HCT116 (cell line): ENCODE measurements at regions not wholly inside any gene's neighbourhood (a gene's known extent, or its start where the extent isn't known, plus 50 kb on each side); places are given as distances from the start of the nearest gene placed in this dataset.

Experiments used
- ATAC-seq: fragments of 200-7000 bp; cut with Tn5 transposase; 2 replicates; pipeline ENCODE4 v1.9.1; 2020; ENCODE audit warnings: mild to moderate bottlenecking, moderate library complexity
- BruUV-seq: library from RNA; stranded (reverse); fragments of 400-500 nt; replicated peaks from 2 replicates; lab custom pipeline; 2021; lab: Mats Ljungman, UMichigan
- CTCF ChIA-PET: fragments of 300-600 bp; sonication (Branson Sonifier 250); formaldehyde crosslinking; loops from one replicate; lab custom pipeline; 2021; ENCODE audit warnings: antibody characterized with exemption; lab: Charles Lee
- POLR2A ChIA-PET: fragments of 300-600, 350-600 bp; sonication (Branson Sonifier 250); formaldehyde crosslinking; loops from one replicate; lab custom pipeline; 2021; ENCODE audit warnings: antibody characterized with exemption; lab: Charles Lee
- RAD21 ChIA-PET, 2 experiments: fragments of 300-600 bp; sonication (Branson Sonifier 250); formaldehyde crosslinking; loops; one replicate each; lab custom pipeline; 2023; ENCODE audit warnings: low total read pairs in 2 of 2; ENCODE audit not compliant: uncharacterized antibody in 2 of 2, unreplicated experiment in 2 of 2, low non-redundant PET in 1 of 2; lab: Charles Lee
- DNase-seq: peaks from one replicate; pipeline ENCODE4 v3.0.0-alpha.2; 2010; ENCODE audit warnings: low read depth, low spot score
- H2AFZ ChIP-seq: fragments of 200-600 bp; shearing (Covaris generic), sonication (generic); 2 replicates; pipeline ENCODE4 v1.6.1; 2017; ENCODE audit warnings: low read depth, mixed run types, mixed read lengths, antibody characterized with exemption, low read length; ENCODE audit not compliant: poor library complexity, severe bottlenecking
- H3K27ac ChIP-seq: 2 replicates; pipeline ENCODE4 v1.5.1; 2012; ENCODE audit warnings: low read depth, low read length
- H3K27me3 ChIP-seq: fragments of 200-600 bp; sonication (generic); 2 replicates; pipeline ENCODE4 v1.6.1; 2016; ENCODE audit warnings: mixed run types, low read length, mixed read lengths; ENCODE audit not compliant: insufficient read depth
- H3K36me3 ChIP-seq, 2 experiments: fragments of 200-500 bp in 1 of 2; fragments of 200-600 bp in 1 of 2; sonication (Bioruptor generic) in 1 of 2; sonication (generic) in 1 of 2; 2 replicates each; pipeline versions ENCODE4 v1.5.1 to v1.6.1; 2014 to 2016; ENCODE audit warnings: low read length in 2 of 2, inconsistent platforms in 1 of 2, mixed read lengths in 1 of 2, mixed run types in 1 of 2; ENCODE audit not compliant: insufficient read depth in 2 of 2, control insufficient read depth in 1 of 2
- H3K4me1 ChIP-seq, 2 experiments: fragments of 200-600 bp in 1 of 2; sonication (generic) in 1 of 2; 2 replicates each; pipeline versions ENCODE4 v1.5.1 to v1.6.1; 2012 to 2017; ENCODE audit warnings: low read length in 2 of 2, inconsistent platforms in 1 of 2, mild to moderate bottlenecking in 1 of 2, mixed read lengths in 1 of 2, mixed run types in 1 of 2, moderate library complexity in 1 of 2; ENCODE audit not compliant: insufficient read depth in 2 of 2, control insufficient read depth in 1 of 2
- H3K4me2 ChIP-seq: fragments of 200-600 bp; sonication (generic); 2 replicates; pipeline ENCODE4 v1.6.1; 2017; ENCODE audit warnings: mixed run types, low read length, mixed read lengths
- H3K4me3 ChIP-seq, 2 experiments: fragments of 200-600 bp in 1 of 2; sonication (generic) in 1 of 2; replicated peaks in 1 of 2; 2 replicates each; pipeline ENCODE4 v1.5.1; 2011 to 2016; ENCODE audit warnings: low read length in 2 of 2, control low read depth in 1 of 2, low read depth in 1 of 2, mild to moderate bottlenecking in 1 of 2, mixed read lengths in 1 of 2, mixed run types in 1 of 2
- H3K79me2 ChIP-seq: fragments of 200-600 bp; sonication (generic); 2 replicates; pipeline ENCODE4 v1.6.1; 2017; ENCODE audit warnings: mild to moderate bottlenecking, mixed run types, low read length, moderate library complexity, mixed read lengths; ENCODE audit not compliant: insufficient read depth
- H3K9ac ChIP-seq: fragments of 200-600 bp; sonication (generic); 2 replicates; pipeline ENCODE4 v1.6.1; 2016; ENCODE audit warnings: low read length, mixed read lengths
- H3K9me2 ChIP-seq: fragments of 200-600 bp; sonication (generic), shearing (Covaris generic); 2 replicates; pipeline ENCODE4 v1.6.1; 2017; ENCODE audit warnings: mixed run types, mild to moderate bottlenecking, moderate library complexity; ENCODE audit not compliant: insufficient read depth
- H3K9me3 ChIP-seq, 2 experiments: fragments of 200-500 bp in 1 of 2; fragments of 200-600 bp in 1 of 2; sonication (Bioruptor generic) in 1 of 2; sonication (generic) in 1 of 2; 2 replicates each; pipeline ENCODE4 v1.6.1; 2014 to 2017; ENCODE audit warnings: low read length in 2 of 2, mixed read lengths in 2 of 2, inconsistent platforms in 1 of 2, low read depth in 1 of 2, mild to moderate bottlenecking in 1 of 2, mixed run types in 1 of 2, moderate library complexity in 1 of 2; ENCODE audit not compliant: control insufficient read depth in 1 of 2, insufficient read depth in 1 of 2
- H4K20me1 ChIP-seq: fragments of 200-600 bp; sonication (generic), shearing (Covaris generic); 2 replicates; pipeline ENCODE4 v1.6.1; 2017; ENCODE audit warnings: mixed run types, mild to moderate bottlenecking, moderate library complexity; ENCODE audit not compliant: insufficient read depth
- EZH2 ChIP-seq: fragments of 200-600 bp; sonication (generic); IDR thresholded peaks from 2 replicates; pipeline ENCODE4 v1.6.1; 2017; ENCODE audit warnings: antibody characterized with exemption, mixed run types
- EZH2phosphoT487 ChIP-seq: fragments of 200-600 bp; IDR thresholded peaks from 2 replicates; pipeline ENCODE4 v1.6.1; 2018; ENCODE audit warnings: antibody characterized with exemption, borderline replicate concordance
- POLR2A ChIP-seq: IDR thresholded peaks from 2 replicates; pipeline ENCODE4 v1.7.0; 2011; ENCODE audit warnings: borderline replicate concordance; ENCODE audit not compliant: insufficient read depth, insufficient read length; ENCODE audit errors: extremely low read depth
- REST ChIP-seq: IDR thresholded peaks from 2 replicates; pipeline ENCODE4 v1.6.1; 2012; ENCODE audit warnings: low read depth
- SP1 ChIP-seq: IDR thresholded peaks from 2 replicates; pipeline ENCODE4 v1.6.1; 2012; ENCODE audit warnings: low read depth
- YY1 ChIP-seq: IDR thresholded peaks from 2 replicates; pipeline ENCODE4 v1.6.1; 2011; ENCODE audit warnings: low read length, low read depth, moderate library complexity, mild to moderate bottlenecking; ENCODE audit not compliant: insufficient replicate concordance; ENCODE audit errors: extremely low read depth
- ZFX ChIP-seq: fragments of 450-650 bp; IDR thresholded peaks from 2 replicates; pipeline ENCODE4 v1.6.1; 2017
- intact Hi-C: fragments of 100-400 bp; cut with micrococcal nuclease; formaldehyde crosslinking; loops from 2 replicates; pipeline ENCODE4 v1.10.0; 2022

GRCh38 chr5:65098393-65098792 lies 329.7 kb downstream of the CWC27 start:
- Histone ChIP-seq H2AFZ (no peak overlapping the region), H3K9me2 (no peaks in the 10 kb centered on the region), H3K4me3 (no peak overlapping the region), H3K36me3 (no peaks in the 10 kb centered on the region), H3K4me2 (no peak overlapping the region), H3K9me3 (no peaks in the 10 kb centered on the region), H3K27me3 (no peaks in the 10 kb centered on the region), H4K20me1 (no peaks in the 10 kb centered on the region), H3K9ac (no peak overlapping the region), H3K27ac (no peak overlapping the region), H3K4me1 (peaks cover 0 to 8% of the 10 kb centered on the region in 2 experiments; a peak in 1 of 4 replicates), H3K79me2 (no peaks in the 10 kb centered on the region)
- no TSS peak for BruUV-seq
- TF ChIP-seq ZFX (no peak), YY1 (no peak), REST (no peak), POLR2A (no peak), SP1 (no peak), EZH2phosphoT487 (no peak), EZH2 (no peak)
- RAD21 ChIA-PET = no interaction called here
- intact Hi-C loops = loop anchor here (5.0 kb wide), 1 partner anchor 286 kb away; no protein-coding TSS in a partner anchor
- CTCF ChIA-PET = interaction anchor here (0.7 kb wide), 1 partner anchor 385 kb away, joined by 3 read pairs; no protein-coding TSS in a partner anchor
- no peak for DNase-seq
- POLR2A ChIA-PET = no interaction called here
- ATAC-seq = no peak
